HepG2 (cell line): ENCODE measurements at regions not wholly inside any gene's neighbourhood (a gene's known extent, or its start where the extent isn't known, plus 50 kb on each side); places are given as distances from the start of the nearest gene placed in this dataset.

Source experiments
- ATAC-seq: fragments of 200-7000 bp; cut with Tn5 transposase; 3 replicates; pipeline ENCODE4 v1.9.1; 2020; ENCODE audit warnings: mild to moderate bottlenecking, moderate library complexity
- BruUV-seq: library from RNA; stranded (reverse); fragments of 400-500 nt; replicated peaks from 2 replicates; lab custom pipeline; 2021; lab: Mats Ljungman, UMichigan
- CTCF ChIA-PET: fragments of 300-600 bp; formaldehyde crosslinking; extraction: SDS; loops from one replicate; lab custom pipeline; 2021; ENCODE audit warnings: low total read pairs, inconsistent platforms, low intra/inter-chr PET ratio; lab: Yijun Ruan, JAX
- POLR2A ChIA-PET: fragments of 350-600 bp; sonication (Branson Sonifier 250); formaldehyde crosslinking; loops from one replicate; lab custom pipeline; 2020; ENCODE audit warnings: antibody characterized with exemption, inconsistent platforms; lab: Yijun Ruan, JAX
- DNase-seq: peaks from one replicate; pipeline ENCODE4 v3.0.0-alpha.2; 2015; ENCODE audit warnings: low spot score
- FAIRE-seq: peaks from 3 replicates; lab custom pipeline; 2011; peaks lifted over from hg19 to GRCh38; lab: Jason Lieb, UNC
- H2AFZ ChIP-seq: one replicate; pipeline ENCODE4 v1.6.1; 2011; ENCODE audit warnings: low read length, inconsistent platforms
- H3K27ac ChIP-seq: fragments of 300-600 bp; 3 replicates; pipeline ENCODE4 v1.8.0; 2011; ENCODE audit warnings: mixed run types, mild to moderate bottlenecking, mixed read lengths, low read length, inconsistent platforms; ENCODE audit not compliant: insufficient read depth; ENCODE audit errors: extremely low read length
- H3K27me3 ChIP-seq, 2 experiments: fragments of 200-600 bp in 1 of 2; 2 replicates in 1 of 2; 3 replicates in 1 of 2; pipeline versions ENCODE4 v1.6.0 to v1.8.0; 2011; ENCODE audit warnings: low read length in 2 of 2, mild to moderate bottlenecking in 2 of 2, moderate library complexity in 2 of 2, inconsistent platforms in 1 of 2; ENCODE audit not compliant: insufficient read depth in 2 of 2, control insufficient read depth in 1 of 2
- H3K36me3 ChIP-seq, 2 experiments: fragments of 200-600 bp in 1 of 2; replicated peaks in 1 of 2; 2 replicates in 1 of 2; 3 replicates in 1 of 2; pipeline versions ENCODE4 v1.5.1 to v1.8.0; 2011; ENCODE audit warnings: low read length in 2 of 2, inconsistent platforms in 1 of 2; ENCODE audit not compliant: insufficient read depth in 2 of 2, control insufficient read depth in 1 of 2
- H3K4me1 ChIP-seq: 2 replicates; pipeline ENCODE4 v1.5.1; 2012; ENCODE audit warnings: low read length, inconsistent platforms; ENCODE audit not compliant: insufficient read depth
- H3K4me2 ChIP-seq: 2 replicates; pipeline ENCODE4 v1.6.0; 2011; ENCODE audit warnings: low read depth, low read length, inconsistent platforms
- H3K4me3 ChIP-seq, 3 experiments: fragments of 200-600 bp in 1 of 3; sonication (generic), shearing (Covaris generic) in 1 of 3; replicated peaks in 1 of 3; 2 replicates each; pipeline ENCODE4 v1.5.1; 2011 to 2016; ENCODE audit warnings: low read length in 3 of 3, inconsistent platforms in 2 of 3, low read depth in 2 of 3, mild to moderate bottlenecking in 2 of 3, control low read depth in 1 of 3, mixed read lengths in 1 of 3; ENCODE audit not compliant: insufficient read depth in 1 of 3
- H3K79me2 ChIP-seq: one replicate; pipeline ENCODE4 v1.6.1; 2011; ENCODE audit warnings: low read length, inconsistent platforms; ENCODE audit not compliant: insufficient read depth
- H3K9ac ChIP-seq: 2 replicates; pipeline ENCODE4 v1.6.0; 2011; ENCODE audit warnings: mild to moderate bottlenecking, low read depth, low read length, inconsistent platforms; ENCODE audit not compliant: insufficient read depth
- H3K9me3 ChIP-seq: 2 replicates; pipeline ENCODE4 v1.5.1; 2012; ENCODE audit warnings: mild to moderate bottlenecking, low read length
- H4K20me1 ChIP-seq: 2 replicates; pipeline ENCODE4 v1.6.0; 2011; ENCODE audit warnings: inconsistent platforms, mild to moderate bottlenecking, low read length, moderate library complexity; ENCODE audit not compliant: insufficient read depth
- AGO2 ChIP-seq: fragments of 200-400 bp; formaldehyde crosslinking; optimal IDR thresholded peaks from 2 replicates; pipeline ENCODE3; 2017; ENCODE audit warnings: mild to moderate bottlenecking, low read depth, low read length, moderate library complexity
- HDAC1 ChIP-seq: sonication (generic); formaldehyde crosslinking; IDR thresholded peaks from 2 replicates; pipeline ENCODE4 v1.5.1; 2020; ENCODE audit warnings: mild to moderate bottlenecking, missing genetic modification reagents
- MIXL1 ChIP-seq: IDR thresholded peaks from 2 replicates; pipeline ENCODE4 v1.6.1; 2016
- PATZ1 ChIP-seq: sonication (generic); formaldehyde crosslinking; IDR thresholded peaks from 2 replicates; pipeline ENCODE4 v1.4.0; 2020; ENCODE audit warnings: missing genetic modification reagents
- PRDM4 ChIP-seq: sonication (generic); formaldehyde crosslinking; IDR thresholded peaks from 2 replicates; pipeline ENCODE4 v1.9.0; 2021; ENCODE audit warnings: missing genetic modification reagents, borderline replicate concordance
- RXRB ChIP-seq: IDR thresholded peaks from 2 replicates; pipeline ENCODE4 v1.6.1; 2016; ENCODE audit warnings: borderline replicate concordance, missing genetic modification reagents, missing compliant biosample characterization
- ZMAT3 ChIP-seq: sonication (generic); formaldehyde crosslinking; conservative IDR thresholded peaks from 2 replicates; pipeline ENCODE4 v1.7.0; 2021; ENCODE audit warnings: missing genetic modification reagents
- ZNF263 ChIP-seq: sonication (generic); formaldehyde crosslinking; IDR thresholded peaks from 2 replicates; pipeline ENCODE4 v1.4.0; 2020; ENCODE audit warnings: missing genetic modification reagents
- ZNF34 ChIP-seq: sonication (generic); formaldehyde crosslinking; IDR thresholded peaks from 2 replicates; pipeline ENCODE4 v1.4.0; 2020; ENCODE audit warnings: mild to moderate bottlenecking, missing genetic modification reagents, borderline replicate concordance
- ZNF589 ChIP-seq: sonication (generic); formaldehyde crosslinking; conservative IDR thresholded peaks from 2 replicates; pipeline ENCODE4 v1.8.0; 2022; ENCODE audit warnings: mild to moderate bottlenecking, moderate library complexity, missing genetic modification reagents
- WGBS: methylation state at CpG from one replicate; pipeline ENCODE4 v1.1.6; 2017; ENCODE audit warnings: low lambda C conversion rate; 5-methylcytosine and 5-hydroxymethylcytosine counted together
- in situ Hi-C: cut with HindIII; loops from 2 replicates; pipeline ENCODE4 v1.10.0; 2017; ENCODE audit warnings: low pct_unique_long_range_greater_than_20kb; ENCODE audit not compliant: extremely low pct_ligation_motif_present
- intact Hi-C: fragments of 100-400 bp; cut with micrococcal nuclease; formaldehyde crosslinking; loops from one replicate; pipeline ENCODE4 v1.10.0; 2022; ENCODE audit not compliant: unreplicated experiment

GRCh38 chr20:58046311-58046710 is 182.1 kb downstream of the ANKRD60 start:
- Histone ChIP-seq H3K4me1 (no peaks in the 10 kb centered on the region), H3K36me3 (no peaks in the 10 kb centered on the region), H3K27ac (no peak overlapping the region), H3K27me3 (peaks cover 6 to 33% of the 10 kb centered on the region in 2 experiments), H3K4me2 (no peak overlapping the region), H3K79me2 (no peaks in the 10 kb centered on the region), H3K4me3 (no peak overlapping the region), H2AFZ (no peak overlapping the region), H4K20me1 (0 out of 2 replicates have a peak, but pooled peaks cover 3% of the 10 kb centered on the region), H3K9me3 (peaks cover 1% of the 10 kb centered on the region), H3K9ac (no peak overlapping the region)
- intact Hi-C loops: no loop called here
- no peak for ATAC-seq
- TF ChIP-seq HDAC1 (CRISPR knock-in tag) (no peak), PATZ1 (CRISPR knock-in tag) (no peak), RXRB (CRISPR knock-in tag) (no peak), ZNF263 (no peak), ZMAT3 (CRISPR knock-in tag) (no peak), PRDM4 (CRISPR knock-in tag) (no peak), AGO2 (no peak), ZNF589 (CRISPR knock-in tag) (no peak), MIXL1 (CRISPR knock-in tag) (no peak), ZNF34 (no peak)
- in situ Hi-C loops: no loop called here
- no TSS peak for BruUV-seq
- POLR2A ChIA-PET: no interaction called here
- WGBS: 3% methylated on average over 5 of the region's 5 CpGs
- CTCF ChIA-PET: no interaction called here
- DNase-seq: no peak
- no peak for FAIRE-seq
